ENCODE measurements at regions not wholly inside any gene's neighbourhood (a gene's known extent, or its start where the extent isn't known, plus 50 kb on each side); places are given as distances from the start of the nearest gene placed in this dataset.

DNA sequence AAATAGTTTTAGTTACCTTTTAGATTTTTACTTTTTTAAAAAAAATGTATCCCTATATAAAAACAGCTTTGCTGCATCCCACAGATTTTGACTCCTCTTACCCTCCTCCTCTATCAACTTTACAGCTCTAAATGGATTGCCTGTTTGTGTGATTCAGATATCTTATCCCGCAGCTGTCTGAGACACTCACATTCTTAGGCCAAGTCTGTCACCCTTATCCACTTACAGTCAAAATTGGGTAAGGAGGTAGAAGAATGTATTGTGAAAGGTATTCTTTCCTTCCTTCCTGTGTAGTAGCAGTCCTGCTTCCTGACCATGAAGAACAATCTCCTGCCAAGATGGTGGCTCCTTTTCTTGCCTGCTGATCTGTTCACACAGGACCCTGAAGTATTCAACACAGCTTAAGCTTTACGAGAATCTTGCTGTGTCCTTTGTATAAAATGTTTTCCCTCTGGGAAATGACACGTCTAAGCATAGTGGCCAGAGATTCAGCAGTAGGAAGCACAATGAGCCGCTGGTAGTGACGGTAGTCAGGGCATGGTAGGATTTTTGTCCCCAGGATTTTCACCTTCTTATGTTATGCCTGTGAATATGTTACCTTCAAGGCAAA, 67.7 kb upstream of the ST8SIA4 start:
- H3K4me1 ChIP-seq (ENCODE audit: insufficient read depth, low read length, severe bottlenecking) = no peaks in the 10 kb centered on the region
- H3K4me3 ChIP-seq (ENCODE audit: low read depth, low read length, poor library complexity, severe bottlenecking) = no peak overlapping the region
- no peak overlapping the region for H3K9ac ChIP-seq (ENCODE audit: low read length)
- H3K79me2 ChIP-seq (ENCODE audit: insufficient read depth, low read length) = no peaks in the 10 kb centered on the region
- H3K4me2 ChIP-seq (ENCODE audit: low read length) = no peak overlapping the region
- no peak overlapping the region for H3K27ac ChIP-seq (ENCODE audit: low read depth, low read length, poor library complexity, severe bottlenecking)
- no peaks in the 10 kb centered on the region for H3K36me3 ChIP-seq (ENCODE audit: insufficient read depth, low read length)
- no peaks in the 10 kb centered on the region for H3F3A ChIP-seq (ENCODE audit: insufficient read depth, low read length)
- H2AFZ ChIP-seq (ENCODE audit: low read length) = no peak overlapping the region
- no peaks in the 10 kb centered on the region for H3K27me3 ChIP-seq (ENCODE audit: insufficient read depth, low read length)
- no peaks in the 10 kb centered on the region for H3K9me2 ChIP-seq (ENCODE audit: low read depth, low read length)
- TF ChIP-seq, protein P1, sequence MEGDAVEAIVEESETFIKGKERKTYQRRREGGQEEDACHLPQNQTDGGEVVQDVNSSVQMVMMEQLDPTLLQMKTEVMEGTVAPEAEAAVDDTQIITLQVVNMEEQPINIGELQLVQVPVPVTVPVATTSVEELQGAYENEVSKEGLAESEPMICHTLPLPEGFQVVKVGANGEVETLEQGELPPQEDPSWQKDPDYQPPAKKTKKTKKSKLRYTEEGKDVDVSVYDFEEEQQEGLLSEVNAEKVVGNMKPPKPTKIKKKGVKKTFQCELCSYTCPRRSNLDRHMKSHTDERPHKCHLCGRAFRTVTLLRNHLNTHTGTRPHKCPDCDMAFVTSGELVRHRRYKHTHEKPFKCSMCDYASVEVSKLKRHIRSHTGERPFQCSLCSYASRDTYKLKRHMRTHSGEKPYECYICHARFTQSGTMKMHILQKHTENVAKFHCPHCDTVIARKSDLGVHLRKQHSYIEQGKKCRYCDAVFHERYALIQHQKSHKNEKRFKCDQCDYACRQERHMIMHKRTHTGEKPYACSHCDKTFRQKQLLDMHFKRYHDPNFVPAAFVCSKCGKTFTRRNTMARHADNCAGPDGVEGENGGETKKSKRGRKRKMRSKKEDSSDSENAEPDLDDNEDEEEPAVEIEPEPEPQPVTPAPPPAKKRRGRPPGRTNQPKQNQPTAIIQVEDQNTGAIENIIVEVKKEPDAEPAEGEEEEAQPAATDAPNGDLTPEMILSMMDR (IDR thresholded peaks at IDR 0.05; ENCODE audit: low read length) = no peak
- no peak for TF ChIP-seq EZH2 (IDR thresholded peaks at IDR 0.05; ENCODE audit: borderline replicate concordance, low read length)
- no peaks in the 10 kb centered on the region for H3K9me3 ChIP-seq (ENCODE audit: low read length)
- no peaks in the 10 kb centered on the region for H4K20me1 ChIP-seq (ENCODE audit: insufficient read depth, low read length)

DNA sequence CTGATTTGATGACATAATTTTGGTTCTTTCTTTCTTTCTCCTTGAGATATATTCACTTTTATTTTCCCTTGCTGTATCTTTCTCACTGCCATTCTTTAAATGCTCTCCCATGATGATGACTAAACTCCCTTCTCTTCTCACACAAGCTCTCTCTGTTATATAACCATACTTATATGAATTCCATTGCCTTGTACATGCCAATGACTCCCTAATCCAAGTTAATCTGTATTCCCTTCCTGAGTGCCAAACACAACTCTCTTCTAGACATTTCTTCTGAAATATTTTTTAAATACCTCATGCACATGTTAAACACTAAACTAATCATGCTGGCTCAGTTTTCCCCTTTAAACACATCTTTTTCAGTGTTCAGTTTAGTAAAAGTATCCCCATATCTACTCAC, 62.2 kb upstream of the ST8SIA4 start:
- TF ChIP-seq, protein P1 (IDR thresholded peaks at IDR 0.05; ENCODE audit: low read length) = no peak
- TF ChIP-seq EZH2 (IDR thresholded peaks at IDR 0.05; ENCODE audit: borderline replicate concordance, low read length) = no peak

More for the DNA sequence above, 62.2 kb upstream of the ST8SIA4 start:
- Histone ChIP-seq H3K27ac (ENCODE audit: low read depth, low read length, poor library complexity, severe bottlenecking) (no peak overlapping the region), H4K20me1 (ENCODE audit: insufficient read depth, low read length) (no peaks in the 10 kb centered on the region), H3K79me2 (ENCODE audit: insufficient read depth, low read length) (no peaks in the 10 kb centered on the region; the same call in 1 of the 2 replicates), H3K4me3 (ENCODE audit: low read depth, low read length, poor library complexity, severe bottlenecking) (no peak overlapping the region), H3K9me3 (ENCODE audit: low read length) (no peaks in the 10 kb centered on the region), H3K4me2 (ENCODE audit: low read length) (no peak overlapping the region), H3K36me3 (ENCODE audit: insufficient read depth, low read length) (no peaks in the 10 kb centered on the region), H3F3A (ENCODE audit: insufficient read depth, low read length) (no peaks in the 10 kb centered on the region), H2AFZ (ENCODE audit: low read length) (no peak overlapping the region), H3K9me2 (ENCODE audit: low read depth, low read length) (no peaks in the 10 kb centered on the region), H3K27me3 (ENCODE audit: insufficient read depth, low read length) (no peaks in the 10 kb centered on the region), H3K4me1 (ENCODE audit: insufficient read depth, low read length, severe bottlenecking) (no peaks in the 10 kb centered on the region), H3K9ac (ENCODE audit: low read length) (no peak overlapping the region)
